HepG2 (cell line): ENCODE measurements at regions not wholly inside any gene's neighbourhood (a gene's known extent, or its start where the extent isn't known, plus 50 kb on each side); places are given as distances from the start of the nearest gene placed in this dataset.

Experiments
- ATAC-seq: fragments of 200-7000 bp; cut with Tn5 transposase; 3 replicates; pipeline ENCODE4 v1.9.1; 2020; ENCODE audit warnings: mild to moderate bottlenecking, moderate library complexity
- BruUV-seq: library from RNA; stranded (reverse); fragments of 400-500 nt; replicated peaks from 2 replicates; lab custom pipeline; 2021; lab: Mats Ljungman, UMichigan
- CTCF ChIA-PET: fragments of 300-600 bp; formaldehyde crosslinking; extraction: SDS; loops from one replicate; lab custom pipeline; 2021; ENCODE audit warnings: low total read pairs, inconsistent platforms, low intra/inter-chr PET ratio; lab: Yijun Ruan, JAX
- POLR2A ChIA-PET: fragments of 350-600 bp; sonication (Branson Sonifier 250); formaldehyde crosslinking; loops from one replicate; lab custom pipeline; 2020; ENCODE audit warnings: antibody characterized with exemption, inconsistent platforms; lab: Yijun Ruan, JAX
- DNase-seq: peaks from one replicate; pipeline ENCODE4 v3.0.0-alpha.2; 2015; ENCODE audit warnings: low spot score
- FAIRE-seq: peaks from 3 replicates; lab custom pipeline; 2011; peaks lifted over from hg19 to GRCh38; lab: Jason Lieb, UNC
- H2AFZ ChIP-seq: one replicate; pipeline ENCODE4 v1.6.1; 2011; ENCODE audit warnings: low read length, inconsistent platforms
- H3K27ac ChIP-seq: fragments of 300-600 bp; 3 replicates; pipeline ENCODE4 v1.8.0; 2011; ENCODE audit warnings: mixed run types, mild to moderate bottlenecking, mixed read lengths, low read length, inconsistent platforms; ENCODE audit not compliant: insufficient read depth; ENCODE audit errors: extremely low read length
- H3K27me3 ChIP-seq, 2 experiments: fragments of 200-600 bp in 1 of 2; 2 replicates in 1 of 2; 3 replicates in 1 of 2; pipeline versions ENCODE4 v1.6.0 to v1.8.0; 2011; ENCODE audit warnings: low read length in 2 of 2, mild to moderate bottlenecking in 2 of 2, moderate library complexity in 2 of 2, inconsistent platforms in 1 of 2; ENCODE audit not compliant: insufficient read depth in 2 of 2, control insufficient read depth in 1 of 2
- H3K36me3 ChIP-seq, 2 experiments: fragments of 200-600 bp in 1 of 2; replicated peaks in 1 of 2; 2 replicates in 1 of 2; 3 replicates in 1 of 2; pipeline versions ENCODE4 v1.5.1 to v1.8.0; 2011; ENCODE audit warnings: low read length in 2 of 2, inconsistent platforms in 1 of 2; ENCODE audit not compliant: insufficient read depth in 2 of 2, control insufficient read depth in 1 of 2
- H3K4me1 ChIP-seq: 2 replicates; pipeline ENCODE4 v1.5.1; 2012; ENCODE audit warnings: low read length, inconsistent platforms; ENCODE audit not compliant: insufficient read depth
- H3K4me2 ChIP-seq: 2 replicates; pipeline ENCODE4 v1.6.0; 2011; ENCODE audit warnings: low read depth, low read length, inconsistent platforms
- H3K4me3 ChIP-seq, 3 experiments: fragments of 200-600 bp in 1 of 3; sonication (generic), shearing (Covaris generic) in 1 of 3; replicated peaks in 1 of 3; 2 replicates each; pipeline ENCODE4 v1.5.1; 2011 to 2016; ENCODE audit warnings: low read length in 3 of 3, inconsistent platforms in 2 of 3, low read depth in 2 of 3, mild to moderate bottlenecking in 2 of 3, control low read depth in 1 of 3, mixed read lengths in 1 of 3; ENCODE audit not compliant: insufficient read depth in 1 of 3
- H3K79me2 ChIP-seq: one replicate; pipeline ENCODE4 v1.6.1; 2011; ENCODE audit warnings: low read length, inconsistent platforms; ENCODE audit not compliant: insufficient read depth
- H3K9ac ChIP-seq: 2 replicates; pipeline ENCODE4 v1.6.0; 2011; ENCODE audit warnings: mild to moderate bottlenecking, low read depth, low read length, inconsistent platforms; ENCODE audit not compliant: insufficient read depth
- H3K9me3 ChIP-seq: 2 replicates; pipeline ENCODE4 v1.5.1; 2012; ENCODE audit warnings: mild to moderate bottlenecking, low read length
- H4K20me1 ChIP-seq: 2 replicates; pipeline ENCODE4 v1.6.0; 2011; ENCODE audit warnings: inconsistent platforms, mild to moderate bottlenecking, low read length, moderate library complexity; ENCODE audit not compliant: insufficient read depth
- CBX5 ChIP-seq: sonication (generic); formaldehyde crosslinking; IDR thresholded peaks from 2 replicates; pipeline ENCODE4 v1.4.0; 2020; ENCODE audit warnings: missing genetic modification reagents, borderline replicate concordance
- ETV5 ChIP-seq: IDR thresholded peaks from 2 replicates; pipeline ENCODE4 v1.6.1; 2018; ENCODE audit warnings: missing biosample characterization, missing genetic modification reagents, inconsistent platforms, borderline replicate concordance
- GATAD2A ChIP-seq: IDR thresholded peaks from 2 replicates; pipeline ENCODE4 v1.6.1; 2016
- JARID2 ChIP-seq: sonication (generic); formaldehyde crosslinking; IDR thresholded peaks from 2 replicates; pipeline ENCODE4 v1.8.1; 2023; ENCODE audit warnings: missing genetic modification reagents, inconsistent platforms; ENCODE audit not compliant: insufficient replicate concordance
- MAFF ChIP-seq: IDR thresholded peaks from 2 replicates; pipeline ENCODE4 v1.6.1; 2011; ENCODE audit warnings: low read depth, low read length, improper control_type of control experiment
- NBN ChIP-seq: fragments of 450-650 bp; conservative IDR thresholded peaks from 2 replicates; pipeline ENCODE4 v1.6.1; 2017
- NONO ChIP-seq, 2 experiments: fragments of 450-650 bp in 1 of 2; sonication (generic) in 1 of 2; formaldehyde crosslinking in 1 of 2; IDR thresholded peaks in 1 of 2; conservative IDR thresholded peaks in 1 of 2; 2 replicates each; pipeline versions ENCODE4 v1.6.1 to v1.8.0; 2017 to 2022; ENCODE audit warnings: mild to moderate bottlenecking in 1 of 2, missing genetic modification reagents in 1 of 2, moderate library complexity in 1 of 2
- PRDM15 ChIP-seq: sonication (generic); formaldehyde crosslinking; IDR thresholded peaks from 2 replicates; pipeline ENCODE4 v1.4.0; 2020; ENCODE audit warnings: missing genetic modification reagents
- SRSF1 ChIP-seq: fragments of 200-400 bp; formaldehyde crosslinking; optimal IDR thresholded peaks from 2 replicates; pipeline ENCODE3; 2017; ENCODE audit warnings: mild to moderate bottlenecking, low read depth, low read length, moderate library complexity
- ZEB1 ChIP-seq: IDR thresholded peaks from 2 replicates; pipeline ENCODE4 v1.6.1; 2012; ENCODE audit warnings: mild to moderate bottlenecking, low read depth, inconsistent platforms; ENCODE audit not compliant: insufficient replicate concordance
- ZFP90 ChIP-seq: sonication (generic); formaldehyde crosslinking; IDR thresholded peaks from 2 replicates; pipeline ENCODE4 v1.8.0; 2022; ENCODE audit warnings: missing genetic modification reagents, mild to moderate bottlenecking, inconsistent platforms, borderline replicate concordance
- ZNF510 ChIP-seq: sonication (generic); formaldehyde crosslinking; IDR thresholded peaks from 2 replicates; pipeline ENCODE4 v1.4.0; 2020; ENCODE audit warnings: low read depth, mild to moderate bottlenecking, missing genetic modification reagents
- ZNF530 ChIP-seq: sonication (generic); formaldehyde crosslinking; IDR thresholded peaks from 2 replicates; pipeline ENCODE4 v1.5.0; 2020; ENCODE audit warnings: low read depth, mild to moderate bottlenecking, missing genetic modification reagents
- ZNF556 ChIP-seq: sonication (generic); formaldehyde crosslinking; IDR thresholded peaks from 2 replicates; pipeline ENCODE4 v1.4.0; 2020; ENCODE audit warnings: mild to moderate bottlenecking, missing genetic modification reagents, borderline replicate concordance
- ZNF724P ChIP-seq: sonication (generic); formaldehyde crosslinking; IDR thresholded peaks from 2 replicates; pipeline ENCODE4 v1.8.0; 2022; ENCODE audit warnings: missing genetic modification reagents, borderline replicate concordance
- ZNF75D ChIP-seq: sonication (generic); formaldehyde crosslinking; IDR thresholded peaks from 2 replicates; pipeline ENCODE4 v1.8.1; 2023; ENCODE audit warnings: missing genetic modification reagents, mild to moderate bottlenecking, borderline replicate concordance
- ZNF781 ChIP-seq: sonication (generic); formaldehyde crosslinking; IDR thresholded peaks from 2 replicates; pipeline ENCODE4 v1.5.1; 2020; ENCODE audit warnings: borderline replicate concordance, mild to moderate bottlenecking, missing genetic modification reagents; ENCODE audit errors: not compliant biosample characterization
- WGBS: methylation state at CpG from one replicate; pipeline ENCODE4 v1.1.6; 2017; ENCODE audit warnings: low lambda C conversion rate; 5-methylcytosine and 5-hydroxymethylcytosine counted together
- in situ Hi-C: cut with HindIII; loops from 2 replicates; pipeline ENCODE4 v1.10.0; 2017; ENCODE audit warnings: low pct_unique_long_range_greater_than_20kb; ENCODE audit not compliant: extremely low pct_ligation_motif_present
- intact Hi-C: fragments of 100-400 bp; cut with micrococcal nuclease; formaldehyde crosslinking; loops from one replicate; pipeline ENCODE4 v1.10.0; 2022; ENCODE audit not compliant: unreplicated experiment
- TF ChIP-seq, protein P1 (sequence below): sonication (generic); formaldehyde crosslinking; IDR thresholded peaks from 2 replicates; pipeline ENCODE4 v1.4.0; 2020; ENCODE audit warnings: missing genetic modification reagents, mild to moderate bottlenecking, borderline replicate concordance

- TF ChIP-seq PRDM15 (CRISPR knock-in tag): no peak
Observed at GRCh38 chr6:156617376-156617775, 159.8 kb upstream of the ARID1B start (continued).

DNA sequence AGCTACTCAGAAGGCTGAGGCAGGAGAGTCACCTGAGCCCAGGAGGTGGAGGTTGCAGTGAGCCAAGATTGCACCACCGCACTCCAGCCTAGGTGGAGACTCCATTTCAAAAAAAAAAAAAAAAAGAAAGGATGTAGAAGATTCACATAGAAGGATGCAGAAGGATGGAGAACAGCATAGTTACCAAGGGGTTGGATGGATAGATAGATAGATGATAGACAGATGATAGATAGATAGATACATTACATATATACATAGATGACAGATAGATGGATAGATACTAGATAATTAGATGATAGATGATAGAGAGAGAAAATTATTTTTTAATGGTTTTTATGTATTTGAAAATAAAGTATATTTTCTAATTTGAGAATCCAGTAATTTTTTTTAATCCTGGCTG lies 160.7 kb upstream of the ARID1B start:
- FAIRE-seq (no peak), ATAC-seq (no peak), DNase-seq (no peak)
- Histone ChIP-seq H3K27me3 (no peaks in the 10 kb centered on the region), H3K4me2 (no peak overlapping the region), H3K4me1 (peaks cover 16% of the 10 kb centered on the region), H3K4me3 (no peak overlapping the region), H3K36me3 (no peaks in the 10 kb centered on the region), H2AFZ (no peak overlapping the region), H3K9ac (no peak overlapping the region), H3K9me3 (peaks cover 28% of the 10 kb centered on the region), H3K79me2 (no peaks in the 10 kb centered on the region), H4K20me1 (no peaks in the 10 kb centered on the region), H3K27ac (no peak overlapping the region)
- intact Hi-C loops (no loop called here), in situ Hi-C loops (no loop called here)
- CTCF ChIA-PET: no interaction called here
- TF ChIP-seq GATAD2A (CRISPR knock-in tag) (no peak), ZNF781 (CRISPR knock-in tag) (no peak), JARID2 (CRISPR knock-in tag) (no peak), ZNF75D (no peak), MAFF (no peak), NONO (IDR thresholded peaks at IDR 0.05) (no peak), NONO (CRISPR knock-in tag; conservative IDR thresholded peaks at IDR 0.05) (no peak), ZNF556 (no peak), ZNF530 (CRISPR knock-in tag) (no peak), SRSF1 (no peak), ZNF724P (CRISPR knock-in tag) (no peak), NBN (no peak), ZFP90 (CRISPR knock-in tag) (no peak), ZNF510 (CRISPR knock-in tag) (no peak), ZEB1 (no peak), ETV5 (CRISPR knock-in tag) (no peak), CBX5 (CRISPR knock-in tag) (no peak)
- TF ChIP-seq, protein P1, sequence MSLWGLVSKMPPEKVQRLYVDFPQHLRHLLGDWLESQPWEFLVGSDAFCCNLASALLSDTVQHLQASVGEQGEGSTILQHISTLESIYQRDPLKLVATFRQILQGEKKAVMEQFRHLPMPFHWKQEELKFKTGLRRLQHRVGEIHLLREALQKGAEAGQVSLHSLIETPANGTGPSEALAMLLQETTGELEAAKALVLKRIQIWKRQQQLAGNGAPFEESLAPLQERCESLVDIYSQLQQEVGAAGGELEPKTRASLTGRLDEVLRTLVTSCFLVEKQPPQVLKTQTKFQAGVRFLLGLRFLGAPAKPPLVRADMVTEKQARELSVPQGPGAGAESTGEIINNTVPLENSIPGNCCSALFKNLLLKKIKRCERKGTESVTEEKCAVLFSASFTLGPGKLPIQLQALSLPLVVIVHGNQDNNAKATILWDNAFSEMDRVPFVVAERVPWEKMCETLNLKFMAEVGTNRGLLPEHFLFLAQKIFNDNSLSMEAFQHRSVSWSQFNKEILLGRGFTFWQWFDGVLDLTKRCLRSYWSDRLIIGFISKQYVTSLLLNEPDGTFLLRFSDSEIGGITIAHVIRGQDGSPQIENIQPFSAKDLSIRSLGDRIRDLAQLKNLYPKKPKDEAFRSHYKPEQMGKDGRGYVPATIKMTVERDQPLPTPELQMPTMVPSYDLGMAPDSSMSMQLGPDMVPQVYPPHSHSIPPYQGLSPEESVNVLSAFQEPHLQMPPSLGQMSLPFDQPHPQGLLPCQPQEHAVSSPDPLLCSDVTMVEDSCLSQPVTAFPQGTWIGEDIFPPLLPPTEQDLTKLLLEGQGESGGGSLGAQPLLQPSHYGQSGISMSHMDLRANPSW (CRISPR knock-in tag): no peak
- BruUV-seq: no TSS peak
- WGBS: 68% methylated on average over 1 of the region's 1 CpG
- POLR2A ChIA-PET: no interaction called here
